H9 (cell line): ENCODE measurements at regions not wholly inside any gene's neighbourhood (a gene's known extent, or its start where the extent isn't known, plus 50 kb on each side); places are given as distances from the start of the nearest gene placed in this dataset.

Experiments
- DNase-seq: peaks from one replicate; pipeline ENCODE4 v3.0.0-alpha.2; 2017
- H2AFZ ChIP-seq: one replicate; pipeline ENCODE4 v1.6.1; 2013; ENCODE audit warnings: mild to moderate bottlenecking, low read length, control low read depth, moderate library complexity
- H2AK5ac ChIP-seq: 2 replicates; pipeline ENCODE4 v1.6.1; 2013; ENCODE audit warnings: low read length, control low read depth, mixed read lengths; ENCODE audit not compliant: insufficient read length
- H2BK120ac ChIP-seq: one replicate; pipeline ENCODE4 v1.6.1; 2013; ENCODE audit warnings: low read depth, mild to moderate bottlenecking, low read length, control low read depth, inconsistent platforms; ENCODE audit not compliant: poor library complexity, severe bottlenecking
- H2BK12ac ChIP-seq: 2 replicates; pipeline ENCODE4 v1.6.1; 2013; ENCODE audit warnings: low read length, control low read depth, mixed read lengths, low read depth; ENCODE audit not compliant: insufficient read length
- H2BK15ac ChIP-seq: 2 replicates; pipeline ENCODE4 v1.6.1; 2013; ENCODE audit warnings: low read depth, low read length, control low read depth
- H2BK20ac ChIP-seq: one replicate; pipeline ENCODE4 v1.6.1; 2013; ENCODE audit warnings: low read depth, mild to moderate bottlenecking, low read length, control low read depth, inconsistent platforms; ENCODE audit not compliant: poor library complexity, severe bottlenecking
- H2BK5ac ChIP-seq: 2 replicates; pipeline ENCODE4 v1.6.1; 2013; ENCODE audit warnings: low read length, control low read depth, mixed read lengths; ENCODE audit not compliant: insufficient read length
- H3K14ac ChIP-seq: 2 replicates; pipeline ENCODE4 v1.6.1; 2013; ENCODE audit warnings: low read length, control low read depth; ENCODE audit not compliant: insufficient read depth
- H3K18ac ChIP-seq: 2 replicates; pipeline ENCODE4 v1.6.1; 2013; ENCODE audit warnings: low read depth, mild to moderate bottlenecking, mixed read lengths, low read length, control low read depth; ENCODE audit not compliant: insufficient read length
- H3K23ac ChIP-seq: 2 replicates; pipeline ENCODE4 v1.6.1; 2013; ENCODE audit warnings: low read length, control low read depth, mixed read lengths, low read depth; ENCODE audit not compliant: insufficient read length
- H3K23me2 ChIP-seq: 2 replicates; pipeline ENCODE4 v1.6.1; 2013; ENCODE audit warnings: low read depth, mild to moderate bottlenecking, mixed read lengths, low read length, control low read depth; ENCODE audit not compliant: insufficient read length, poor library complexity, severe bottlenecking
- H3K27ac ChIP-seq: 2 replicates; pipeline ENCODE4 v1.5.1; 2013; ENCODE audit warnings: low read length, control low read depth, mixed read lengths, low read depth; ENCODE audit not compliant: insufficient read length
- H3K27me3 ChIP-seq: 2 replicates; pipeline ENCODE4 v1.6.1; 2013; ENCODE audit warnings: low read length, control low read depth, inconsistent platforms; ENCODE audit not compliant: insufficient read depth
- H3K4ac ChIP-seq: 2 replicates; pipeline ENCODE4 v1.6.1; 2013; ENCODE audit warnings: low read depth, mild to moderate bottlenecking, control low read depth, inconsistent platforms, low read length, moderate library complexity
- H3K4me1 ChIP-seq: 2 replicates; pipeline ENCODE4 v1.6.1; 2013; ENCODE audit warnings: low read length, control low read depth, inconsistent platforms; ENCODE audit not compliant: insufficient read depth
- H3K4me2 ChIP-seq: 2 replicates; pipeline ENCODE4 v1.6.1; 2013; ENCODE audit warnings: low read length, control low read depth, mixed read lengths; ENCODE audit not compliant: insufficient read length, insufficient read depth
- H3K56ac ChIP-seq: 2 replicates; pipeline ENCODE4 v1.6.1; 2013; ENCODE audit warnings: low read depth, mild to moderate bottlenecking, mixed read lengths, low read length, control low read depth; ENCODE audit not compliant: insufficient read length
- H3K79me1 ChIP-seq: 2 replicates; pipeline ENCODE4 v1.6.1; 2013; ENCODE audit warnings: low read depth, mild to moderate bottlenecking, moderate library complexity, low read length, control low read depth, inconsistent platforms; ENCODE audit not compliant: insufficient read depth, poor library complexity, severe bottlenecking
- H3K79me2 ChIP-seq: 2 replicates; pipeline ENCODE4 v1.6.1; 2013; ENCODE audit warnings: low read length, control low read depth, inconsistent platforms; ENCODE audit not compliant: insufficient read depth
- H3K9ac ChIP-seq: 2 replicates; pipeline ENCODE4 v1.6.1; 2013; ENCODE audit warnings: low read length, control low read depth, mixed read lengths; ENCODE audit not compliant: insufficient read length; ENCODE audit errors: extremely low read depth
- H3K9me3 ChIP-seq: one replicate; pipeline ENCODE4 v1.6.1; 2013; ENCODE audit warnings: low read depth, low read length, inconsistent platforms; ENCODE audit not compliant: control insufficient read depth
- H3T11ph ChIP-seq: one replicate; pipeline ENCODE4 v1.6.1; 2013; ENCODE audit warnings: mild to moderate bottlenecking, low read length, control low read depth, inconsistent platforms
- H4K20me1 ChIP-seq: one replicate; pipeline ENCODE4 v1.6.1; 2013; ENCODE audit not compliant: control insufficient read depth, insufficient read length, insufficient read depth
- H4K5ac ChIP-seq: 2 replicates; pipeline ENCODE4 v1.6.1; 2013; ENCODE audit warnings: low read depth, mild to moderate bottlenecking, mixed read lengths, low read length, control low read depth; ENCODE audit not compliant: insufficient read length
- H4K8ac ChIP-seq: replicated peaks from 2 replicates; pipeline ENCODE4 v1.6.1; 2013; ENCODE audit warnings: low read length, control low read depth, mixed read lengths, low read depth; ENCODE audit not compliant: insufficient read length
- H4K91ac ChIP-seq: 2 replicates; pipeline ENCODE4 v1.6.1; 2013; ENCODE audit warnings: low read depth, mild to moderate bottlenecking, moderate library complexity, mixed read lengths, low read length, control low read depth; ENCODE audit not compliant: insufficient read length
- H3K27ac Mint-ChIP-seq, 3 experiments: 2 replicates in 2 of 3; 3 replicates in 1 of 3; pipeline ENCODE4 v1.8.0; 2020 to 2021; ENCODE audit warnings: mixed read lengths in 3 of 3, mild to moderate bottlenecking in 1 of 3, moderate library complexity in 1 of 3
- H3K27me3 Mint-ChIP-seq: 2 replicates; pipeline ENCODE4 v1.8.0; 2021; ENCODE audit warnings: low read depth, mild to moderate bottlenecking, moderate library complexity, mixed read lengths
- H3K36me3 Mint-ChIP-seq, 3 experiments: 2 replicates in 2 of 3; 3 replicates in 1 of 3; pipeline ENCODE4 v1.8.0; 2020 to 2021; ENCODE audit warnings: low read depth in 3 of 3, mixed read lengths in 3 of 3; ENCODE audit not compliant: insufficient read depth in 1 of 3
- H3K4me1 Mint-ChIP-seq, 2 experiments: 2 replicates each; pipeline ENCODE4 v1.8.0; 2020; ENCODE audit warnings: mixed read lengths in 2 of 2
- H3K4me3 Mint-ChIP-seq, 2 experiments: 2 replicates in 1 of 2; 3 replicates in 1 of 2; pipeline ENCODE4 v1.8.0; 2020 to 2021; ENCODE audit warnings: mild to moderate bottlenecking in 2 of 2, mixed read lengths in 2 of 2, moderate library complexity in 1 of 2
- H3K9me3 Mint-ChIP-seq, 2 experiments: 2 replicates in 1 of 2; 3 replicates in 1 of 2; pipeline ENCODE4 v1.8.0; 2020; ENCODE audit warnings: mild to moderate bottlenecking in 2 of 2, mixed read lengths in 2 of 2, moderate library complexity in 1 of 2
- WGBS: extraction: QIAGEN DNeasy Blood & Tissue Kit; methylation state at CpG from one replicate; pipeline ENCODE4 v1.1.7; 2013; ENCODE audit warnings: missing lambda C conversion rate, low lambda C conversion rate, mixed read lengths; ENCODE audit not compliant: insufficient read length; ENCODE audit errors: extremely low coverage; 5-methylcytosine and 5-hydroxymethylcytosine counted together
- TF ChIP-seq, protein P1 (sequence below): fragments of 200-600 bp; sonication (generic); conservative IDR thresholded peaks from 3 replicates; pipeline ENCODE4 v1.8.0; 2021; ENCODE audit warnings: antibody characterized with exemption, mild to moderate bottlenecking

GRCh38 chr1:83083589-83084224, 915.2 kb downstream of the TTLL7 start:
- no peak overlapping the region for H4K5ac ChIP-seq
- no peak overlapping the region for H3K23ac ChIP-seq
- no peak overlapping the region for H4K8ac ChIP-seq
- H3K27ac ChIP-seq = no peak overlapping the region
- TF ChIP-seq, protein P1, sequence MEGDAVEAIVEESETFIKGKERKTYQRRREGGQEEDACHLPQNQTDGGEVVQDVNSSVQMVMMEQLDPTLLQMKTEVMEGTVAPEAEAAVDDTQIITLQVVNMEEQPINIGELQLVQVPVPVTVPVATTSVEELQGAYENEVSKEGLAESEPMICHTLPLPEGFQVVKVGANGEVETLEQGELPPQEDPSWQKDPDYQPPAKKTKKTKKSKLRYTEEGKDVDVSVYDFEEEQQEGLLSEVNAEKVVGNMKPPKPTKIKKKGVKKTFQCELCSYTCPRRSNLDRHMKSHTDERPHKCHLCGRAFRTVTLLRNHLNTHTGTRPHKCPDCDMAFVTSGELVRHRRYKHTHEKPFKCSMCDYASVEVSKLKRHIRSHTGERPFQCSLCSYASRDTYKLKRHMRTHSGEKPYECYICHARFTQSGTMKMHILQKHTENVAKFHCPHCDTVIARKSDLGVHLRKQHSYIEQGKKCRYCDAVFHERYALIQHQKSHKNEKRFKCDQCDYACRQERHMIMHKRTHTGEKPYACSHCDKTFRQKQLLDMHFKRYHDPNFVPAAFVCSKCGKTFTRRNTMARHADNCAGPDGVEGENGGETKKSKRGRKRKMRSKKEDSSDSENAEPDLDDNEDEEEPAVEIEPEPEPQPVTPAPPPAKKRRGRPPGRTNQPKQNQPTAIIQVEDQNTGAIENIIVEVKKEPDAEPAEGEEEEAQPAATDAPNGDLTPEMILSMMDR = no peak
- H3K79me2 ChIP-seq = no peaks in the 10 kb centered on the region
- no peak overlapping the region for H2BK120ac ChIP-seq
- H3K27ac Mint-ChIP-seq = no peak overlapping the region
- H3K9me3 Mint-ChIP-seq = no peaks in the 10 kb centered on the region; a peak in 1 of 5 replicates
- H3K18ac ChIP-seq = no peak overlapping the region
- H2BK12ac ChIP-seq = no peak overlapping the region
- no peak for DNase-seq
- H3K36me3 Mint-ChIP-seq = peaks cover 2 to 4% (median 3%) of the 10 kb centered on the region in 3 experiments; a peak in 5 of 7 replicates
- peaks cover 2 to 14% of the 10 kb centered on the region in 2 experiments; a peak in 3 of 4 replicates for H3K4me1 Mint-ChIP-seq
- H3K27me3 ChIP-seq = no peaks in the 10 kb centered on the region
- no peak overlapping the region for H4K91ac ChIP-seq
- H2BK15ac ChIP-seq = no peak overlapping the region
- H3K4me3 Mint-ChIP-seq = no peak overlapping the region
- H3K9ac ChIP-seq = no peak overlapping the region
- no peaks in the 10 kb centered on the region for H3K79me1 ChIP-seq
- H2BK5ac ChIP-seq = no peak overlapping the region
- WGBS = no CpG with 5 or more reads among the region's 2 CpGs
- H3K23me2 ChIP-seq = no peaks in the 10 kb centered on the region
- no peak overlapping the region for H2AFZ ChIP-seq
- no peak overlapping the region for H2BK20ac ChIP-seq
- H3K4ac ChIP-seq = no peak overlapping the region
- no peak overlapping the region for H2AK5ac ChIP-seq
- no peak overlapping the region for H3K56ac ChIP-seq
- no peaks in the 10 kb centered on the region for H4K20me1 ChIP-seq
- H3K14ac ChIP-seq = no peak overlapping the region
- H3T11ph ChIP-seq = no peak overlapping the region
- no peaks in the 10 kb centered on the region for H3K4me1 ChIP-seq
- no peaks in the 10 kb centered on the region for H3K27me3 Mint-ChIP-seq
- H3K9me3 ChIP-seq = no peaks in the 10 kb centered on the region
- no peak overlapping the region for H3K4me2 ChIP-seq
